ENCODE measurements at regions not wholly inside any gene's neighbourhood (a gene's known extent, or its start where the extent isn't known, plus 50 kb on each side); places are given as distances from the start of the nearest gene placed in this dataset.

DNA sequence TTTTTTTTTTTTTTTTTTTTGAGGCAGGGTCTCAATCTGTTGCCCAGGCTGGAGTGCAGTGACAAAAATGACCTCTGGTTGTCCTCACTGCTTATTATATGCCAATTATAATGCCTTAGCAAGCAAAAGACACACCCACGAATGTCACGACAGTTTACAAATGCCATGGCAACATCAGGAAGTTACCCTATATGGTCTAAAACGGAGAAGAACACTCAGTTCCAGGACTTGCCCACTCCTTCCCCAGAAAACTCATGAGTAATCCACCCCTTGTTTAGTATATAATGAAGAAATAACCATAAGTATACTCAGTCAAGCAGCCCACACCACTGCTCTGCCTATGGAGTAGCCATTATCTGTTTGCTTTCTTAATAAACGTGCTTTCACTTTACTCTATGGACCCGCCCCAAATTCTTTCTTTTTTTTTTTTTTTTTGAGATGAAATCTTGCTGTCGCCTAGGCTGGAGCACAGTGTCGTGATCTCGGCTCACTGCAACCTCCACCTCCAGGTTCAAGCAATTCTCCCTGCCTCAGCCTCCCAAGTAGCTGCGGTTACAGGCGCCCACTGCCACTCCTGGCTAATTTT, 106.2 kb downstream of the SMIM20 start:
- DNase-seq = no peak

DNA sequence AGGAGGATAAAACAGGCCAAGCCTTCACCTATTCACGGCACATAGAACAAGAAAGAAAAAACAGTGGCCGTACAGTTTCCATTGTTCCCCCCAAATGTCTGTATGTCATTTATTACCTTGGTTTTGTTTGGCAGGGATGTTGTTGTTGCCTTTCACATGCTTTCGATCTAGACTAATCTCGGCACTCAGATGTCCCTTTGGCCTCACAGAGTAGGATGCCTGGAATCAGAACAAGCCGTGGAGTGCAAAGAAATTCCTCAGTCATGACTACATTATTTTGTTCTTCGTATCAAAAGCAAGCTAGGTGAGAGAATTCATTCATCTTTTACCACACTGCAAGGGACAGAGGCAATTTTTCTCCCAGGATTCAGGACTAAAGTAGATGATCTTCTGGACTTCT, 106.9 kb downstream of the SMIM20 start:
- DNase-seq = no peak

DNA sequence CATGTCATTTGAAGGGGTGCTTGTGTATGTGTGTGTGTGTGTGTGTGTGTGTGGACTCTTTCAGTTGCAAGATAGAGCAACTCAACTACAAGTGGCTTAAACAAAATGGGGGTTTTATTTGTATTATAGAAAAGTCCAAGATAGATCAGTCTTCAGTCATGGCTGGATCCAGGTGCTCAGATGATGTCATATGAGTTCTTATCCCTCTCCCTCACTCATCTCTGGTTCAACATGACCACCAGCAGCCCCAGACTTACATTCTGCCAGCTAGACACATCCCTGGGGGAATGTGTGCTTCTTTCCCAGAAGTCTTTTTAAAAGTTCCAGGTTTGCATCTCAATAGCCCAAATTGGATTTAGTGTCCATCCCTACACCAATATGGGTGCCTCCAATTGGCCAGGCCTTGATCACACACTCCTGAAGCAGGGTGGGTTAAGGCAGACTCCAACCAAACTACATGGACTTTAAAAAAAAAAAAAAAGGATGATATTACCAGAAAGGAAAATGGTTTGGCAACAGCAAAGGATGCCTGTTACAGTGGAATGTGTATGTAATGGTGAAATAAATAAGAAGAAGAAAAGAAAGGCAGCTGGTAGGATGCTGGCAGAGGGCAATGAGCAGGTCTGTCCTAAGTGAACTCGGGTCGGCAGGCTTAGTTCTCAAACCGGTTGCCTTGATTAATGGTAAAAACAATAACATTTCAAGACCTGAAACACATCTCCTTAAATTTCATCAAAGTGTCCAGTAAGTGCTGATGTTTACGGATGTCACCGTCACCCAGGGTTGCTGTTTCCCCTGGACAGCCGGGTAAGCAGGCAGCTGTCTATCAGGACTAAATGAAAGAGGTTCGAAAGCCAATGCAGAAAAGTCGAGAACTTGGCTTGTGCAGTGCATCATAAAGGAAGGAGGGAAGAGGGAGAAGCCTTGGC, 107.7 kb downstream of the SMIM20 start:
- DNase-seq = no peak

DNA sequence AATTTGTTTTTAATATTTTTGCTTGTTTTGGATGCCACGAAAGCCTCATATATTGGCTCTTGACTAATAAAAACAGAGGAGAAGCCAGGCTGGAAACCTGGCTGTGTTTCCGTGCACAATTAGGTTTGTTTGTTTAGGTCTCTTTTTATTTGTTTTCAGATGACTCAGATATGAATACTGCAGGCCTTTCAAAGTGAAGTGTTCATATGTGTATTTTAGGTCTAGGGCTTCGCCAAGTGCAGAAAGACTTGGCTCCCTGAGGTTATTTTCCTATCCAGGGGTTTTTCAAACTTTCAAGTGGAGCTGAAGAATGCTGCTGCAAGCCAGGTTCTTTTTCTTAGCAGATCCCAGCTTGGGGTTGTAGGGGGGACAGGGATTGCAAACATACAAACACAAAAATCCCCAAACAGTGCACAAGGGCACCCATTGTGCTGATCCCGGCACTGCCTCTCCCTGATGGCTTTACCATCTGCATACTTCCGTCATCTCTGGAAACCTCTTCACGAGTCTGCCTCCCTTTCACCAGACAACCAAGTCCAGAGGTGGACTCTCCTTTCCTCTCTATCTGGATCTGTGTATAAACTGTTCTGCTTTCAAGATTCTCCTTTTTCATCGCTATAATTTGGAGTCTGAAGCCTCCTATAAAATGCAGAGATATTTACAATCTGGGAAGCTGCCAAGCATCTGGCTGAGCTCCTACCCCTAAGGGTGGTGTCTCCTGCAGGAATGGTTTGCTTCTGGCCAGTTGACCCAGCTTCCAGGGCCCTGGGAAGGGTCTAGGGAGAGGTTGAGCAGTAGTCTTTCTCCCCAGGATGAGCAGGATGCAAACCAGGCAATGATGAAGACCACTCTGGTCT, 108.6 kb downstream of the SMIM20 start:
- no peak for DNase-seq

DNA sequence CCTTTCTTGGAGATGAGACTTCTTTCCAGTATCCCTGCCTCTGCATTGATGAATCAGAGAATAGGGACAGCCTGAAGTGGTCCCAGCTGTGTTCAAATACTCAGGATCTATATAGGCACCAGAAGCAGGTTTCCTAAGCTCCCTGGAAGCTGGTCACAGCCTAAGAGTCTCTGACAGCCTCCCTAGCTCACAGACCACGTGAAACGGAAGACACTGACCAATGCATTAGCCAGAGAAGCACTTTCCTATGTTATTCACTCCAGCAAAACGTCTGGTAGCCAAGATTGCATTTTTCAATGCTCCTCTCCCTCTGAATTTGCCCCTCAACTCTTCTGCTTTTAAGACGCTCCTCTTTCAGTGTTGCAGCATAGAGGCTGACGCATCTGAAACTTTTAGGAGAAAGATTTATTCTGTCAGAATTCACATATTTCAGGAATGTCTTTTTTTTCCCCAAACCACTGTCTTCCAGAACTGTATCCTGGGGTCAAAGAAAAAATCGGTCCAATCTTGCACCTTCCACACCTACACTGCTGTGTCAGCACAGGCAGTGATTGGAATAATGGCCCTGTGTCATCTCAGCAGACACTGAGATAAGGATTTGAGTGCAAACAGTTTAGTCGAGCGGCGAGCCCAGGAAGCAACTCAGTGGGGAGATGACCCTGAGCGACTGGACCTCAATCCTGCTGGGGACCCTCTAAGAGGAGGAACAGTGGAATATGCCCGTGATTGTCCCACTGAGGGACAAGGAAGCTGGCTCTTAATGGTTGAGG, 109.4 kb downstream of the SMIM20 start:
- no peak for DNase-seq

DNA sequence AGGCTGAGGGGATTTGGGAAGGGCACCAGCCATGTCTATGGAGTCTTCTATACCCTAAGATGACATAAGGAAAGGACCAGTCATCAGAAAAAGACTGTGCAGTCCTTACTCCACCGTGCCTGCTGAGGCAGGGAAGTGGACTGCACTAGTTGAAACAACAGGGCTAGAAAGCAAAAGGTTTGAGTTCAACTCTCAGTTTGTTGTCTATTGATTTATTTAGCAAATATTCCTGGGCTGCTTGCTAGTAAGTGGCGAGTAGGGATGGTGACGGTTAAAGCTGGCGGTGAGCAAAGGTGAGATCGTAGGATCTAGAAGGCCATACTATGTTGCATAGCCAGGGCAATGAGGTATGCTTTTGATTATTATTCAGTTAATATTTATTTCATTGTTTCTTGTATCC, 110.1 kb downstream of the SMIM20 start:
- no peak for DNase-seq

DNA sequence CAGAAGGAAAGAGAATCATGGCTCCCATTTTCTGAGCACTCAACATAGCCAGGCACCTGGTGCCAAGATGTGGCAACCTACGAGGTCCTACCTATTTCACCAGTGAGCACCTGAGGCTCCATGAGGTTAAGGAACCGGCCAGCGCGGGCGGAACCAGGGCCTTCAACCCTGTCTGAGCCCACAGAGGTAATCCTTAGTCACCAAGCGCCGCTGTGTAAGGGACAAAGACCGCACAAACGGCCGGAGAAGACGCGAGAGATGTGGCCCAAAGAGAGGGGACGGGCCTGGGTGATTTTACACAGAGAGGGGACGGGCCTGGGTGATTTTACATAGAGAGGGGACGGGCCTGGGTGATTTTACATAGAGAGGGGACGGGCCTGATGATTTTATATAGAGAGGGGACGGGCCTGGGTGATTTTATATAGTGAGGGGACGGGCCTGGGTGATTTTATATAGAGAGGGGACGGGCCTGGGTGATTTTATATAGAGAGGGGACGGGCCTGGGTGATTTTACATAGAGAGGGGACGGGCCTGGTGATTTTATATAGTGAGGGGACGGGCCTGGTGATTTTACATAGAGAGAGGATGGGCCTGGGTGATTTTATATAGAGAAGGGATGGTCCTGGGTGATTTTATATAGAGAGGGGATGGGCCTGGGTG, 114.2 kb downstream of the SMIM20 start:
- DNase-seq = no peak

DNA sequence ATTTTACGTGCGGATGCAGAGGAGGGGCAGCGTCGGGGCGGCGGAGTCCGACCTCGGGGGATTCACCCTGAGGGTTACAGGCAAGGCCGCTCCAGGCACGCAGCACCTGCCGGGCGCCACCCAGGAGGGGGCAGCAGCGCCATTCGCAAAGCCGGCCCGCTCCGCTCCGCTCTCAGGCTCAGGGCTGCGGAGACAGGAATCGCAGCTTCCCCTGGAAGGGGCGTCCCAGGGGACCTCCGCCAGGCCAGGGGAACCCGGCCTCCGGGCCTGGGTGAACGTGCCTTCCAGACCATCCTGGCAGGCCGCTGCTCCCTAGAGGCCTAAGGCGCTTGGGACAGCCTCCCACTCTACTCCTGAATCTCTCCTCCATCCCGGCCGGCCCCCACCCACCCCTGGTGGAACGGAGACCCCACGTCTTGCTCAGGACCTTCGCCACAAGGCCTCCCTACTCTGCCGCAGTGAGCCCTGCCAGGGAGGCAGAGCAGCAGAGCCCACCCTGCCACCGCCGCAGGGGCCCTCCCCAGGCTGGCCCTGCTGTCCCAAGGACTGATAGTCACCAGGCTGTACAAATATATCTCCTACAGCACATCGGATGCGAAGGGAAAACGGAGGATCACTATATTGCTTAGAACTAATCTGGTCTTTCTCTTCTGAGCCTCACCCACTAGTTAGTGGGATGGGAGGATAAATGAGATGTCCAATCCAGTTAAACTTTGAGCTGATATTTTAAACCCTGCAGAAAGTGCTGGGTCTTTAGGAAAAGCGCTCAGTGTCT, 115.0 kb downstream of the SMIM20 start:
- no peak for DNase-seq

DNA sequence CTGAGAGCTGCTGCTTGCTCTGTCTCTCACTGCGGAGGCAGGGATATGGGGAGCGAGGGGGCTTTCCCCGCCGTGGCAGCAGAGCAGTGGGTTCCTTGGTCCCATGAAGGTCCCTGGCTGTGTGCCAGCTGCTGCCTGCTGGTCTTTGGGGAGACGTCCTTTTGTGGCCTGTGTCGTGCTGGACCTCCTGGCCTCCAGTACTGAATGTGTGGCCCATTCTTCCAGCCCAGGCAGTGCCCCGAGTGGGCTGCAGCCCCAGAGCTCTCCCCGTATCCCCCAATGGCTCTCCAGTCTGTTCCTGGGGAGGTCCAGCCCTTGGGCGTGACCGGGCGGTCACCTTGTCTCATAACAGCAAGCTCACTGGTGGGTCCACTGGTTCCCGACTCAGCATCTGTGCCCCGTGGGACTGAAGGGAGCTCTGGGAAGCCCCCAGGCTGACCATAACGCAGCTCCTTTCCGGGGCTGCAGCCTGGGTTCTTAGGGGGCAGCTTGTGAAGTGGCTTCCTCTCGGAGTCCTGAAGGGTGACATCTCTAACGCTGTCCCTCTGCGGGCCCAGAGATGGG, 115.6 kb downstream of the SMIM20 start:
- no peak for DNase-seq

DNA sequence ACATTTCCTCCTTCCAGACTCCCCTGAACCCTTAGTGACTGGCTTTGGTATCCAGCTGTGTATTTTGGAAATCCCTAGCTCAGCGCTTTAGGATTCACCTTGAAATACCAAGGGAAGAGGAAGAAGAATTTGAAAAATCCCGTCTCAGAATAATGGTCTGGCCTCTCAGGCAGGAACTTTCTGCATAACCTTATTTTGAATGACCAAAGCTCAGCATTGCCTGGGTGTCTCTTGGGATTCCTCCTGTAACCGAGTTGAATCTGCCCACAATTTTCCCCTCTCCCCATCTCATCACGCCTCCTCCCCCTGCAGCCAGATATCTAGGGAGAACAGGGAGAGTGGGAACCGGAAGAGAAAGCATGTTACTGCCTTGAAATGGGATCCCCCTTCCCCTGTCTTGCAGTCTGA, 116.2 kb downstream of the SMIM20 start:
- DNase-seq = no peak

DNA sequence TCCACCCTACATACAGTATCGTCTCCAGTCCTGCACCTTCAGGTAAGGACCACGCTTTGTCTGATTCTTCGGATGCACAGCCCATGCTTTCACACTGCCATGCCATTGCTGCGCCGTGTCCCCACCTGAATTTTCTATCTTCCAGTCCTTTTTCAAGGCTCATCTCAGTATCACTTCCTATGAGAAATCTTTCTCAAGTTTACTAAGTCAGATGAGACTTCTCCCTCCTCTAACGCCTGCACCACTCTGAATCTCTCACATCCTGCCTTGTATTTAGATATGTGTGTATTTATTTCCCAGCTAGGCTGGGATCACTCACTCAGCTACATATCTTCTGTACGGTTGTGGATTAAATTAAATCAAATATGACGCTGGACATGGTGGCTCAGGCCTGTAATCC, 116.8 kb downstream of the SMIM20 start:
- DNase-seq = no peak

DNA sequence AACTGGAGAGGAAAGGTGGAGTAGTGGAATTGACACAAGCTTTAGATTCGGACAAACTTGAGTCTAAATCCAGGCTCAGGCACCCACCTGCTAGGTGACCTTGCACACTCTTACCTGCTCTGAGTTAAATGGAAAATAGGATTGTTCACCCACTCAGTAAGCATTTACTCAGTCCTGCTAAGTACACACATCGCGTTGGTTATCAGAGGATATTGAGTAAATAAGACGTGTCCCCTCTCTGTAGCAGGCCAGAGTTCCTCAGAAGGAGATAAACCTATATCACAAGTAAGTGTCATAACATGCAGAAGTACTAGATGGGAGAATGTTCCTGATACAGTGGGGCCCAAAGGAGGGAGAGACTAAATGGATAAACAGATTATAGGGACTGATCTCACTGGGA, 117.7 kb downstream of the SMIM20 start:
- DNase-seq = no peak

DNA sequence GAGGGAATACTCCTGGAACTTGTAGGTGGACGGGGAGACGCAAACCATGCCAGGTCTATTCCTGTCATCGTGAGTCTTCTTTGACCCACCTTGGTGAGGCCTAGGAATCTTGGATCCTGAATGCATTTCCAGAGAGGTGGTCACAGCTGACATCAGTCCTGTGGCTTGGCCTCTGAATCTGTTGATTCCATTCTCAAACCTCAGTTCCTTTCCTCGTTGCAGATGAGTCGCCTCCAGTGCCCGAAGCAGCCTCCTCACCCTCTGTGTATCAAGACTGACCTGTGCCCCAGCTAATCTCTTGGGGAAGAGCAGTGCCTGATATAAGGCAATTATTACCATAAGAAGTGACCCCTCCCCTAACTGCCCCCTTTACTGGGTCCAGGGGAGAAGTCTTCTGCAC, 118.1 kb downstream of the SMIM20 start:
- no peak for DNase-seq

DNA sequence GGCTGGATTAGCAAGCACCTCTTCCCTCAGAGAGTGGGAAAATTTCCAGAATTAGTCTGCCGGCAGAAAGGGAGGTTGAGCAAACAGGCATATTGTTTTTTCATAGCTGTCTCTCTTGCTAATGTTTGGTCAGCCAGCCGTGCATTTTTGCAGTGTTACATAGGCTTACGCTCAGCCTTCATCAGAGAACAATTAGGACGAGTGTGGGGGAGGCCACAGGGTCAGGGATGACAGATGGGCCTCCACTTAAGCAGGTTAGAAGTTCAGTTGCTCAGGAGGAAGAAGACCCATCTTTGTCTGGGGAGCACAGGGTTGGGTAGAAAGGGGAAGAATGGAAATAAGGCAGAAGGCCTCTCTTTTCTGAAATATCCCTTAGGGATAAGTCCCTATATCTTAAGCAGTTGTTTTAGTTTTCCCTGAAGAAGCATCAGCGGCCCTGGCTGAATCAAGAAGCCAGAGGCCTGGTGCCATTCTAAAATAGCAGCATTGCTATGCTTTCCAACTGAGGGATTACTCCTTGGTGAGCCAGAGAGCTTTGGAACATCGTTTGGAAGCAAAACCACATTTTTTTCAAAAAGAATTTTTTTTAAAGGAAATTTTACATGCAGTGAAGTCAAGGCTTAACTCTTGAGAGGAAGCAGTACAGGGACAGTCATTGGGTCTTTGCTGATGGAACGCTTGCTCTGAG, 118.8 kb downstream of the SMIM20 start:
- DNase-seq = no peak

DNA sequence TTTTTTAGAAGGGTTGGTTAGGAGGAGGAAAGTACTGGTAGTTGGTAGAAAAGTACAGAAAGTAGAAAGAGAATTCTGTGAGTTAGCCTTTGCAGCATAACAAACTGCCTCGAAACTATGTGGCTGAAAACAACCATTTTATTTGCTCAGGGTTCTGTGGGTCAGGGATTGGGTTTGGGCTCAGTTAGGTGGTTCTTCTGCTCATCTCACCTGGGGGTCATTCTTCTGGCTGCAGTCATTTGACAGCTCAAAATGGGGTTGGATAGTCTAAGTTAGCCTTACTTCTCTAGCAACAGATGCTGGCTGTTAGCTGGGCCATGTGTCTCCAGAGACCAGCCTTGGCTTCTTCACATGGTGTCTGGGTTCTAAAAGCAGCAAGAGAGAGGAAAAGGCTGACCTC, 119.4 kb downstream of the SMIM20 start:
- no peak for DNase-seq

DNA sequence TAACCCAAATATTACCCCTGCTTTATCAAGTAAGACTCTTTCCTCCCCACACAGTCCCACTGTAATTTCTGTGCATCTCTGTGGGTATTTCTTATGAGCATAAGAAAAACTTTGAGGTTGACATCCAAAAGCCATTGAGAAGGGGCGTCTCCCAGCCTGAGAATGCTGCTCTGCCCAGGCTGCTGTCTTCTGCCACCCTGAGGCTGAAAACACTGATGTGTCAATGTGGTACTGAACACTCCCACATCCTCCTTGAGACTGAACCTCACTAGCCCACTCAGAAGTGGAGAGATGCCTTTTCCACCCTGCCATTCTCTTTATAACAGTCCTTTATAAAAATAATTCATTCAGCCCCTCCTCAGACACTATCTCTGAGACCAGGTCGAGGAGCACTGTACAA, 120.8 kb downstream of the SMIM20 start:
- no peak for DNase-seq

DNA sequence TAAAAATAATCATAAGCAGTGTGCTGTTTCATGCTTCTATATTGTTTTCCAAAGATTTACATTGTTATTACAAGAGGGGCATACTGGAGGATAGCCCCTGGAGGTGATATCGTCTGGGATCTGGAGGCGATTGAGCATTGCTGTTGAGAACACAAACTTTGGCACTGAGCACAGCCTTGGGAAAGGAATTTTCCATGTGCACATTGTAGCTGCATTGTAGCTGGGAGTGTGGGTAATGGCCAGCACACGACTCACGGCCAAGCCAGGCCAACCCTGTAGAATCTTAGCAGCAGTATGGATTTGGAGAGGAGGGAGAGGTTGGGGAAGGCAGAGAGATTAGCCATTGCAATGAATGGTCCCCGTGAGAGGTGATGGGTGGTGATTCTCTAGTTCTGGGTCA, 121.9 kb downstream of the SMIM20 start:
- DNase-seq = no peak

DNA sequence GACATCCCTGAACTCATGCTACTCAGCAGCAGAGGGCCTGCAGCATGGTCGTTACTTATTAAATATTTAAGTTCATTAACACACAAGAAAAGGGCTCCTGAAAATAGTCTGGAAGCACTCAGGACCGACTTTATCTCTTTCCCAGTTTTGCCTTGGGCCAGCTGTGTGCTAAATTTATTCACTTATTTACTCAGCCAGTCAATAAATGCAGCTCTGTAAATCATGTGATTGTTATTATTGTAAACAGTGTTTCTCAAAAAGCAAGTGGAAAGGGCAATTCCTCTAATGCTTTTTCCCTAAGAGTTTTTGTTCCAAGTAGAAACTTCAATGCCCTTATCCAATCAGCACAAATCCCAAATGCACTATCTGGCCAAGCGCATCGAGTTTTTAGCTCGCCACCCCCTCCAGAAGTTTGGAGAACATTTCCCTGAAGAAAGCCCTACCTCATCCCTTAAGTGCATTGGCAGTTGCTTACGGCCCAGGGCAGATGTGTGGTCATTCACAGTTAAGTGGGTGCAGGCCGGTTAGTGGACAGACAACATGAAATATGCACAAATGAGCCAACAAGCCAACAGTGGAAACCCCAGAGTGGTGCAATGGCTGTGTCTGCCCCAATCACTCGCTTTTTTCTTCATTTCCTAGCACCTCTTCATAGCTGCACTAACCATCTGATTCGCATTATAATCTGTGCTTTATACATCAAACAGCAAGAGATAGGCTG, 125.8 kb downstream of the SMIM20 start:
- no peak for DNase-seq

DNA sequence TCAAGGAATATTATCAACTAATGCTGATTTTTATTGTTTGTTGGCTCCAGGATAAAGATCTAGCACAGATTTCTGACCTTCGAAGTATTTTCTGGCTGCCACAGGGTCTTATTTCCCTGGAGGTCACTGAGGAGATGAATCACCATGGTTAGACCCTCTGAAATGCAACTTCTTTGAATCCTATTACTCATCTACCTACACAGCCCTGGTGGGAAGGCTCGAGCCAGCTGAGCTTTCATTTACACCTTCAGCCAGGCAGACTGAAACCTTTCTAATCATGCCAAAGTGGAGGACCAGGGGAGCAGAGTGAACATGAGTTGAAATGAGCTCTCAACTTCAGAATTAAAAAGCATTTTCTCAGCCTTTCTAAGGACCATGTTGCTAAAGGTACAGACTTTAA, 130.5 kb downstream of the SMIM20 start:
- no peak for DNase-seq

All from right lung (tissue), 2 donors.